Mesenchymal stem cell (in vitro differentiated cells and primary cell): ENCODE measurements at regions not wholly inside any gene's neighbourhood (a gene's known extent, or its start where the extent isn't known, plus 50 kb on each side); places are given as distances from the start of the nearest gene placed in this dataset.
"Not testable (repeated sequence)": the region's sequence is repeated elsewhere in the genome, so short reads cannot be mapped to it uniquely, and the experiment has no call there.

Experiments used
- DNase-seq: peaks from one replicate; pipeline ENCODE4 v3.0.0-alpha.2; 2013
- H2AFZ ChIP-seq: one replicate; pipeline ENCODE4 v1.6.1; 2013; ENCODE audit warnings: low read depth, mild to moderate bottlenecking, control low read depth, inconsistent platforms, low read length, moderate library complexity
- H2AK5ac ChIP-seq: 2 replicates; pipeline ENCODE4 v1.6.1; 2013; ENCODE audit warnings: low read length, moderate library complexity, mild to moderate bottlenecking, inconsistent platforms; ENCODE audit not compliant: severe bottlenecking
- H2BK120ac ChIP-seq: one replicate; pipeline ENCODE4 v1.6.1; 2013; ENCODE audit warnings: low read depth, mild to moderate bottlenecking, inconsistent platforms, low read length, moderate library complexity
- H2BK12ac ChIP-seq, 2 experiments: one replicate each; pipeline ENCODE4 v1.6.1; 2013; ENCODE audit warnings: inconsistent platforms in 2 of 2, low read length in 2 of 2, mild to moderate bottlenecking in 2 of 2, moderate library complexity in 2 of 2, control low read depth in 1 of 2
- H2BK15ac ChIP-seq: one replicate; pipeline ENCODE4 v1.6.1; 2013; ENCODE audit warnings: mild to moderate bottlenecking, low read depth, inconsistent platforms; ENCODE audit not compliant: poor library complexity, severe bottlenecking
- H2BK5ac ChIP-seq: 2 replicates; pipeline ENCODE4 v1.6.1; 2013; ENCODE audit warnings: low read depth, mild to moderate bottlenecking, low read length, control low read depth, inconsistent platforms; ENCODE audit not compliant: poor library complexity, severe bottlenecking
- H3K14ac ChIP-seq, 2 experiments: one replicate each; pipeline ENCODE4 v1.6.1; 2013; ENCODE audit warnings: inconsistent platforms in 2 of 2, low read length in 2 of 2, control low read depth in 1 of 2, mild to moderate bottlenecking in 1 of 2, moderate library complexity in 1 of 2
- H3K18ac ChIP-seq, 2 experiments: one replicate each; pipeline ENCODE4 v1.6.1; 2013; ENCODE audit warnings: inconsistent platforms in 2 of 2, low read length in 2 of 2, control low read depth in 1 of 2, low read depth in 1 of 2, mild to moderate bottlenecking in 1 of 2
- H3K23ac ChIP-seq, 2 experiments: one replicate each; pipeline ENCODE4 v1.6.1; 2013; ENCODE audit warnings: inconsistent platforms in 2 of 2, low read length in 2 of 2, mild to moderate bottlenecking in 2 of 2, moderate library complexity in 2 of 2, control low read depth in 1 of 2
- H3K27ac ChIP-seq: 2 replicates; pipeline ENCODE4 v1.5.1; 2013; ENCODE audit warnings: mild to moderate bottlenecking, moderate library complexity, low read length, control low read depth, inconsistent platforms; ENCODE audit not compliant: poor library complexity, severe bottlenecking
- H3K27me3 ChIP-seq, 2 experiments: 2 replicates each; pipeline versions ENCODE4 v1.6.1 to v1.7.0; 2013; ENCODE audit warnings: low read length in 2 of 2, mild to moderate bottlenecking in 2 of 2, moderate library complexity in 2 of 2, control low read depth in 1 of 2, inconsistent platforms in 1 of 2; ENCODE audit not compliant: control insufficient read depth in 1 of 2, insufficient read depth in 1 of 2
- H3K36me3 ChIP-seq, 2 experiments: 2 replicates each; pipeline versions ENCODE4 v1.6.1 to v1.7.0; 2013; ENCODE audit warnings: low read length in 2 of 2, control low read depth in 1 of 2, inconsistent platforms in 1 of 2, low read depth in 1 of 2, mild to moderate bottlenecking in 1 of 2; ENCODE audit not compliant: insufficient read depth in 2 of 2, control insufficient read depth in 1 of 2
- H3K4ac ChIP-seq, 2 experiments: one replicate each; pipeline ENCODE4 v1.6.1; 2013; ENCODE audit warnings: inconsistent platforms in 2 of 2, low read length in 2 of 2, mild to moderate bottlenecking in 2 of 2, moderate library complexity in 2 of 2, control low read depth in 1 of 2, low read depth in 1 of 2
- H3K4me1 ChIP-seq: 2 replicates; pipeline ENCODE4 v1.6.1; 2013; ENCODE audit warnings: low read depth, low read length, control low read depth; ENCODE audit not compliant: control insufficient read depth, insufficient read depth
- H3K4me2 ChIP-seq: 2 replicates; pipeline ENCODE4 v1.6.1; 2013; ENCODE audit warnings: low read length, mild to moderate bottlenecking, inconsistent platforms; ENCODE audit not compliant: poor library complexity, severe bottlenecking
- H3K4me3 ChIP-seq, 2 experiments: 2 replicates each; pipeline versions ENCODE4 v1.5.1 to v1.7.0; 2013; ENCODE audit warnings: low read length in 2 of 2, mild to moderate bottlenecking in 2 of 2, control low read depth in 1 of 2, low read depth in 1 of 2; ENCODE audit not compliant: insufficient read depth in 1 of 2
- H3K79me1 ChIP-seq: replicated peaks from 2 replicates; pipeline ENCODE4 v1.6.1; 2013; ENCODE audit warnings: mild to moderate bottlenecking, control low read depth, low read length, inconsistent platforms; ENCODE audit not compliant: poor library complexity, severe bottlenecking
- H3K9ac ChIP-seq: 2 replicates; pipeline ENCODE4 v1.7.0; 2013; ENCODE audit warnings: mild to moderate bottlenecking, low read length, moderate library complexity
- H3K9me3 ChIP-seq: 2 replicates; pipeline ENCODE4 v1.7.0; 2013; ENCODE audit warnings: mild to moderate bottlenecking, low read length; ENCODE audit not compliant: control insufficient read depth
- H4K8ac ChIP-seq: one replicate; pipeline ENCODE4 v1.6.1; 2013; ENCODE audit warnings: inconsistent platforms, mild to moderate bottlenecking, low read length, moderate library complexity
- H4K91ac ChIP-seq: one replicate; pipeline ENCODE4 v1.6.1; 2013; ENCODE audit warnings: mild to moderate bottlenecking, low read length, inconsistent platforms
- WGBS: methylation state at CpG from one replicate; pipeline ENCODE4 v1.1.7; 2013; ENCODE audit warnings: mixed read lengths; 5-methylcytosine and 5-hydroxymethylcytosine counted together

DNA sequence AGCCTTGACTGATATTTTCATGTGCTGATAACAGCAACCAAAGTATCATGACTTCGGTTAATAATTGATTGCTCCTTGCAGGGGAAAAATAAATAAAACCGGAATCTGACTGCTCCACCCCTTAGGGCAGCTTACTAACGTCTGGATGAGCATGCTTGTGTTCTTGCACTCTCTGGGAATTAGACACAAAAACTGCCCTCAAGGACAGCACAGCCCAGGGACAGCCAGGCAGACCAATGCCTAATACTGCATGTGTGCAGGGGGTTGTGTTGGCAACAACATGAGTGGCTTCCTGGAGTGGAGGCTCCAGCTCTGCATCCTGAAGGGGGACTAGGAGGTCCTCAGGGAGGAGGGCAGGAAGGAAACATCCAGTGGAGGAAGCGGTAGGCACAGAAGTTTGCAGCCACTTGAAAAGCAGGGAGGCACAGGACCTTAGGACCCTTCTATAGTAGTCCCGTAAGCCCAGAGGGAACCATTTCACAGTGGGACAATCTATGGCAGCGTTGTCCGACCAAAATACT is 205.4 kb upstream of the IRF2BP2 start:
- not testable (repeated sequence) for H3K14ac ChIP-seq, H2BK15ac ChIP-seq, H3K27ac ChIP-seq, H2BK120ac ChIP-seq, H3K27me3 ChIP-seq, H3K79me1 ChIP-seq, H3K9ac ChIP-seq, H4K8ac ChIP-seq, H2AK5ac ChIP-seq, H3K4me3 ChIP-seq, H3K4ac ChIP-seq, H2BK12ac ChIP-seq, H4K91ac ChIP-seq, H2BK5ac ChIP-seq, H3K9me3 ChIP-seq, H3K36me3 ChIP-seq, DNase-seq, H3K23ac ChIP-seq, H3K4me2 ChIP-seq, H2AFZ ChIP-seq
- H3K18ac ChIP-seq: peak overlapping the region in 1 of 2 experiments; percentile 40
- 75% methylated on average over 5 of the region's 7 CpGs for WGBS
- H3K4me1 ChIP-seq: peaks cover 12% of the 10 kb centered on the region

DNA sequence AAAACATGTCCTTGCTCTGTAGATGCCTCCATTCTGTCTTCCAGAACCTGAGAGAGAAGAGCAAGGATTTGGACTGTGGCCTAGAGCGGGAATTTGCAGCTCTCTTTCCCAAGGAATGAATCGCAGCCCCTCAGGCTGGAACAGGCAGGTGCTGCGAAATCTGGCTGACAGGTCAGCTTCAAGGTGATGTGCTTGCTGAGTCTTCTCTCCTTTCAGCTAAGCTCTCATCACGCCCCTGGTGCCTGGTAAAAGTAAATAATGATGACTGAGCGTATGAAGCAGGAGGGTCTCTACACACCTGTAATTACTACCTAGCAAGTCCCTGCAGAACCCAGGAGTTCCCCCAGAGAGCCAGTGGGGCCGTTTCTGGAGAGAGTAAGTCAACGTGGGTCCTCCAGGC is 204.3 kb upstream of the IRF2BP2 start:
- not testable (repeated sequence) for H2BK5ac ChIP-seq, H2BK120ac ChIP-seq, H3K36me3 ChIP-seq, H3K27ac ChIP-seq, H3K23ac ChIP-seq, H2AFZ ChIP-seq, H4K91ac ChIP-seq, H3K4me3 ChIP-seq, H4K8ac ChIP-seq, H3K14ac ChIP-seq, H3K9ac ChIP-seq, H3K4ac ChIP-seq, H3K9me3 ChIP-seq, H2BK12ac ChIP-seq, H3K79me1 ChIP-seq, DNase-seq, H3K4me2 ChIP-seq, H3K18ac ChIP-seq, H2AK5ac ChIP-seq, H2BK15ac ChIP-seq, H3K27me3 ChIP-seq
- peaks cover 16% of the 10 kb centered on the region for H3K4me1 ChIP-seq
- WGBS: no CpG with 5 or more reads among the region's 7 CpGs

DNA sequence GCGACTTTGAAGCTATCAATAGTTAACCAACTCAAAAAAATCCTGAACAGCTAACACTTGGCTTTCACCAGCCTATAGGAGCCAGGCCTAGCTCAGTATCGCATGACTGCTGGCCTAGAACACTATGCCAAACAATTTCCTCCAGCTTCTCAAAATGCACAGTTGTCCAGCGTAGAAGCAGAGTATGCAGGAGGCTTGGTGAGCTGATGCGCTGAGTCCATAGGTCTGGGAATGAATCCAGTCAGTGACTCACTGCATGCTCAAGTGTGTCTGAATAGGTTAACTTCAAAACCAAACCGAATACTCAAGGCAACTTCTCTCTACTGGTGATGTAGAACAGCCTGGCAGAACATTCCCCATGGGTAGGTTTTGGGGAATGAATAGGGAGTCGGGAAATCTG is 201.8 kb upstream of the IRF2BP2 start:
- H2BK120ac ChIP-seq, H3K9me3 ChIP-seq, H4K91ac ChIP-seq, H3K4me3 ChIP-seq, H4K8ac ChIP-seq, H3K79me1 ChIP-seq, H3K36me3 ChIP-seq, H2BK12ac ChIP-seq, H3K23ac ChIP-seq, H3K27me3 ChIP-seq, H2AFZ ChIP-seq, H2BK5ac ChIP-seq, H3K18ac ChIP-seq, H3K4ac ChIP-seq, H3K9ac ChIP-seq, H3K14ac ChIP-seq, H2BK15ac ChIP-seq, H3K4me2 ChIP-seq, H2AK5ac ChIP-seq: not testable (repeated sequence)
- Histone ChIP-seq H3K27ac (peak overlapping the region; percentile 59), H3K4me1 (peaks cover 14% of the 10 kb centered on the region)
- DNase-seq: peak; percentile 85
- WGBS: 74% methylated on average over 3 of the region's 6 CpGs

DNA sequence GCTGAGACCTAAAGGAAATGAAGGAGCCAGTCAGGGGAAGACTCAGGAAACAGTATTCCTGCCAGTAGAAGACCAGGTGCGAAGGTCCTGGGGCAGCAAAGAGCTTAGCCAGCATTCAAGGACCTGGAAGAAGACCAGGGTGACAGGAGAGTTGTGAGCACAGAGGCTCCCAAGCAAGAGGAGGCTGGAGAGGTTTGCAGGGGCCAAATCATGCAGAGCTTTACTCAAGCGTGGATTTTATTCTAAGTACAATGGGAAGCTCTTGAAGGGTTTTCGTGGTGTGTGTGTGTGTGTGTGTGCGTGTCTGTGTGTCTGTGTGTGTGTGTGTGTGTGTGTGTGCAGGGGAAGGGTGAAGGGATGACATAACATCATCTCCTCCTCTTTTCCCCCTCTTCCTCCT is 200.7 kb upstream of the IRF2BP2 start:
- H3K4me3 ChIP-seq, H3K4me2 ChIP-seq, H2AFZ ChIP-seq, H2BK120ac ChIP-seq, H3K79me1 ChIP-seq, H3K27me3 ChIP-seq, H2BK15ac ChIP-seq, H2AK5ac ChIP-seq, DNase-seq, H3K18ac ChIP-seq, H3K9me3 ChIP-seq, H3K36me3 ChIP-seq, H4K91ac ChIP-seq, H3K27ac ChIP-seq, H3K9ac ChIP-seq, H3K4ac ChIP-seq, H4K8ac ChIP-seq, H2BK12ac ChIP-seq, H3K23ac ChIP-seq, H2BK5ac ChIP-seq, H3K4me1 ChIP-seq, H3K14ac ChIP-seq: not testable (repeated sequence)
- 100% methylated on average over 1 of the region's 4 CpGs for WGBS
